ENCODE measurements at regions not wholly inside any gene's neighbourhood (a gene's known extent, or its start where the extent isn't known, plus 50 kb on each side); places are given as distances from the start of the nearest gene placed in this dataset.
"Not testable (repeated sequence)": the region's sequence is repeated elsewhere in the genome, so short reads cannot be mapped to it uniquely, and the experiment has no call there.

DNA sequence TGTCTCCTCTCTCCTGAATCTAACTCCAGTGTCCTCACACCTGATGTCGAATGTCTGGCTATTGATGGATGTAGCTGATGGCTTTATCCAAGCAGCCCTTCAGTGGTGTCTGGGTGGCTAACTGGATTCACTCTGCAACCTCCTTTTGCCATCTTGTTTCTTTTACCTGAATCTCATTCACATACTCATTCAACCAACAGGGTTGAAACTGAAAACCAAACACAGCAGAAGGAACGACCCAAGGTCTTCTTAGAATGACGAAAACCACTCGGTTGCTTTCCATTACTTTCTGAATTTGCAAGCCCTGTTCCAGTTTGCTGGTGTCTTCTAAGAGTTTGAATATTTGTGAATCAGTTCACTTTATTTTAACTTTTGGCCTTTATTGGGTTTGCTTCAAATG, 424.3 kb upstream of the CXADR start:
- no peaks in the 10 kb centered on the region for H3K27me3 ChIP-seq (ENCODE audit: control insufficient read depth, insufficient read depth, low read length, poor library complexity, severe bottlenecking)
- no peaks in the 10 kb centered on the region for H3K36me3 ChIP-seq (ENCODE audit: control insufficient read depth, insufficient read depth, low read length)
- no peaks in the 10 kb centered on the region for H3K4me1 ChIP-seq (ENCODE audit: control insufficient read depth, insufficient read depth, low read length)
- H3K4me3 ChIP-seq (ENCODE audit: insufficient read depth, low read depth, low read length), result no peak overlapping the region
- WGBS, 2 experiments, result 97 to 98% methylated on average over 4 of the region's 4 CpGs
- H3K27ac ChIP-seq (ENCODE audit: insufficient read depth, low read depth, low read length, poor library complexity, severe bottlenecking), result no peak overlapping the region
- no peaks in the 10 kb centered on the region for H3K9me3 ChIP-seq (ENCODE audit: control insufficient read depth, low read length)

DNA sequence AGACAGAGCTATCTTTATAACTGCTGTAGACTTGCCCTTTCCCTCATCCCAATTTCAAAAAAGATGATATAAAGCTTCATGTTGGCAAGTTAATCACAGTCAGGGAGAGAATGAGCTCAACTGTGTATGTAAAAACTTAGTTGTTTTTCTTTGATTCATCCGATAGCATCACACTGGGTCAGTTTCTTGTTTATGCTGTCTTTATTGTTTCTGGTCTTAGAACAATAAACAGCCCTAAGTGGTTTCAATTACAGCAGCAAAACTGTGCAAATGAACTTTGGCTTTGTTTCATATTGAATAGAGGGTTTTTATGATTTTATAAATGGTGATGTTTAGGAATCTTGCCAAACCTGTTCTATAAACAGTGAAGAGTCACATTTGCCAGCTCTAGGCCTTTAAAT, 423.8 kb upstream of the CXADR start:
- no peaks in the 10 kb centered on the region for H3K36me3 ChIP-seq (ENCODE audit: control insufficient read depth, insufficient read depth, low read length)
- H3K27me3 ChIP-seq (ENCODE audit: control insufficient read depth, insufficient read depth, low read length, poor library complexity, severe bottlenecking), result no peaks in the 10 kb centered on the region
- no peaks in the 10 kb centered on the region for H3K4me1 ChIP-seq (ENCODE audit: control insufficient read depth, insufficient read depth, low read length)
- H3K9me3 ChIP-seq (ENCODE audit: control insufficient read depth, low read length), result no peaks in the 10 kb centered on the region
- no peak overlapping the region for H3K4me3 ChIP-seq (ENCODE audit: insufficient read depth, low read depth, low read length)
- no peak overlapping the region for H3K27ac ChIP-seq (ENCODE audit: insufficient read depth, low read depth, low read length, poor library complexity, severe bottlenecking)
- WGBS, 2 experiments, result 88 to 100% methylated on average over 1 of the region's 1 CpG

DNA sequence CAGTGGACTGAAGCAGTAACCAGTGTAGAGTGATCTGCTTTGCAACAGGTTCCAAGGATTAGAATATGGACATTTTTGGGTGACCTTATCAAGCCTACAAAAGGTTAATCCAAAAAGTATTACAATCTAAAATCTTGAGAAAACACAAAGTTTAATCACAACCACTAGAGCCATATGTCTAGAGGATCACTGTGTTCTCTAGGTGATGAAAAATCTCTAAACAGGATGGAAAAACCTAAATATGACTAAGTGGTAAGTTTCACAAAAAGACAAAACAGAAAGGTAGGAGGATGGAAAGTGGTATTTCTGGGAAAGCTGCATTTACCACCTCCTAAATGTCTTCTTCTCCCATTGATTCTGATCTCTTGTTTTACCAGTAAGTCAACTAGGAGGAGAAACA, 411.1 kb upstream of the CXADR start:
- Histone ChIP-seq H3K27me3 (ENCODE audit: control insufficient read depth, insufficient read depth, low read length, poor library complexity, severe bottlenecking) (no peaks in the 10 kb centered on the region), H3K27ac (ENCODE audit: insufficient read depth, low read depth, low read length, poor library complexity, severe bottlenecking) (no peak overlapping the region), H3K4me3 (ENCODE audit: insufficient read depth, low read depth, low read length) (no peak overlapping the region), H3K9me3 (ENCODE audit: control insufficient read depth, low read length) (no peaks in the 10 kb centered on the region), H3K4me1 (ENCODE audit: control insufficient read depth, insufficient read depth, low read length) (no peaks in the 10 kb centered on the region), H3K36me3 (ENCODE audit: control insufficient read depth, insufficient read depth, low read length) (no peaks in the 10 kb centered on the region)

DNA sequence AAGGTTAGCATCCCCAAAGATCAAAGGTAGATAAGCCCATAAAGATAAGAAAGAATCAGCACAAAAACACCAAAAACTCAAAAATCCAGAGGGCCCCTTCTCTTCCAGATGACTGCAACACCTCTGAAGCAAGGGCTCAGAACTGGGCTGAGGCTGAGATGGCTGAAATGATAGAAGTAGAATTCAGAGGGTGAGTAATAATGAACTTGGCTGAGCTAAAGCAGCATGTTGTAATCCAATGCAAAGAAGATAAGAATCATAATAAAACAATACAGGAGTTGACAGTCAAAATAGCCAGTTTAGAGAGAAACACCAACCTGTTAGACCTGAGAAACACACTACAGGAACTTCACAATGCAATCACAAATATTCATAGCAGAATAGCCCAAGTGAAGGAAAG, 406.9 kb upstream of the CXADR start:
- H3K4me1 ChIP-seq (ENCODE audit: control insufficient read depth, insufficient read depth, low read length), result no peaks in the 10 kb centered on the region
- no peaks in the 10 kb centered on the region for H3K27me3 ChIP-seq (ENCODE audit: control insufficient read depth, insufficient read depth, low read length, poor library complexity, severe bottlenecking)
- no peak overlapping the region for H3K4me3 ChIP-seq (ENCODE audit: insufficient read depth, low read depth, low read length)
- H3K27ac ChIP-seq (ENCODE audit: insufficient read depth, low read depth, low read length, poor library complexity, severe bottlenecking), result no peak overlapping the region
- no peaks in the 10 kb centered on the region for H3K36me3 ChIP-seq (ENCODE audit: control insufficient read depth, insufficient read depth, low read length)
- no peaks in the 10 kb centered on the region for H3K9me3 ChIP-seq (ENCODE audit: control insufficient read depth, low read length)

DNA sequence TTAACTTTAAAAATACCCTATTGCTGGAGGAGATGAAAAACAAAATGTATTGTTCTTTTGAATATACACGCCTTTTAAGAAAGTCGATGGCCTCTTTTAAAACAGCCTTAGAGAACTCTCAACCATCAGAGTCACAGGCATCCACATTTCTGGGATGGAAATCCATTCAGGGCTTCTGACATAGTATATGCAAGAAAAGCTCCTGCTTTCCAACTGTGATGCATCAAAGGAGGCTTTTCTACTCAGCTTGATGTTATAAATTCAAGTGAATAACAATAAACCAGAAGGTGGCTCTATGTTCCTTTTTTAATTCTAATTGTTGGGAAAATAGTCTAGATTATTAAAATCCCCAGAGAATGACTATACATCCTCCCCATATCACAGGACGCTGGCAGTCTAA, 398.8 kb upstream of the CXADR start:
- no peaks in the 10 kb centered on the region for H3K9me3 ChIP-seq (ENCODE audit: control insufficient read depth, low read length)
- 16 to 25% methylated on average over 2 of the region's 3 CpGs for WGBS, 2 experiments
- no peak overlapping the region for H3K4me3 ChIP-seq (ENCODE audit: insufficient read depth, low read depth, low read length)
- no peak overlapping the region for H3K27ac ChIP-seq (ENCODE audit: insufficient read depth, low read depth, low read length, poor library complexity, severe bottlenecking)
- no peaks in the 10 kb centered on the region for H3K36me3 ChIP-seq (ENCODE audit: control insufficient read depth, insufficient read depth, low read length)
- no peaks in the 10 kb centered on the region for H3K27me3 ChIP-seq (ENCODE audit: control insufficient read depth, insufficient read depth, low read length, poor library complexity, severe bottlenecking)
- H3K4me1 ChIP-seq (ENCODE audit: control insufficient read depth, insufficient read depth, low read length), result no peaks in the 10 kb centered on the region

DNA sequence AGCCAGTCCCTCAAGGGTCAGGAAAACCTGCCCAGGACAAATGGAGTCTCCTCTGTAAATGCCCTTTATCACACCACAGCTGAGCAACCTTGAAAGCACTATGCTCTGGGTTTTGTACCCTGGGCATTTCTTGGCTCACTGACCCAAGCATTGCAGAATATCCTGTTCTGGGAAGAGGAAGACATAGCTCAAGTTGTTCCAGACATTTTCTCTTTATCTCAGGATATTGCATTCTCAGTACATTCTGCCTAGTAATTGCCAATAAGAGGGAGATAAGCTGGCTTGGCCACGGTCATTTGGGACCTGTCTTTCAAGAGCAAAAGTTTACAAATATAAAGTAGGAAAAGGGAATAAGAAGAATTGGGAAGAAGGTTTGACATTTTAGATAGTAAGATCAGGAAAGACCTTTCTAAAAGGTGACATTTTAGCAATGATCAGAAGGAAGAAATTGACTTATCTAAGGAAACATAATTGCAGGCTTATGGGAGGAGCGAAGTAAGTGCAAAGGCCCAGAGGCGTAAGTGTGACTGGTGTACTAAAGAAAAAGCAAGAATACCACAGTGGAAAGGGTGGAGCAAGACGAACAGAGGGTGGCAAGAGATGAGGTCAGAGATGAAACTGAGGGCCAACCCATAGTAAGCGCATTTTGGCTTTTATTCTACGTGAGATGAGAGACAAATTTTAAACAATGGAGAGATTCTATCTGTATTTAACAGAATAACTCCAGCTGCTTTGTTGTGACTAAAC, 394.0 kb upstream of the CXADR start:
- no peaks in the 10 kb centered on the region for H3K36me3 ChIP-seq (ENCODE audit: control insufficient read depth, insufficient read depth, low read length)
- no peak overlapping the region for H3K27ac ChIP-seq (ENCODE audit: insufficient read depth, low read depth, low read length, poor library complexity, severe bottlenecking)
- no peaks in the 10 kb centered on the region for H3K9me3 ChIP-seq (ENCODE audit: control insufficient read depth, low read length)
- no peaks in the 10 kb centered on the region for H3K27me3 ChIP-seq (ENCODE audit: control insufficient read depth, insufficient read depth, low read length, poor library complexity, severe bottlenecking)
- H3K4me1 ChIP-seq (ENCODE audit: control insufficient read depth, insufficient read depth, low read length), result no peaks in the 10 kb centered on the region
- no peak overlapping the region for H3K4me3 ChIP-seq (ENCODE audit: insufficient read depth, low read depth, low read length)
- WGBS, 2 experiments, result 94% methylated on average over 6 of the region's 6 CpGs

DNA sequence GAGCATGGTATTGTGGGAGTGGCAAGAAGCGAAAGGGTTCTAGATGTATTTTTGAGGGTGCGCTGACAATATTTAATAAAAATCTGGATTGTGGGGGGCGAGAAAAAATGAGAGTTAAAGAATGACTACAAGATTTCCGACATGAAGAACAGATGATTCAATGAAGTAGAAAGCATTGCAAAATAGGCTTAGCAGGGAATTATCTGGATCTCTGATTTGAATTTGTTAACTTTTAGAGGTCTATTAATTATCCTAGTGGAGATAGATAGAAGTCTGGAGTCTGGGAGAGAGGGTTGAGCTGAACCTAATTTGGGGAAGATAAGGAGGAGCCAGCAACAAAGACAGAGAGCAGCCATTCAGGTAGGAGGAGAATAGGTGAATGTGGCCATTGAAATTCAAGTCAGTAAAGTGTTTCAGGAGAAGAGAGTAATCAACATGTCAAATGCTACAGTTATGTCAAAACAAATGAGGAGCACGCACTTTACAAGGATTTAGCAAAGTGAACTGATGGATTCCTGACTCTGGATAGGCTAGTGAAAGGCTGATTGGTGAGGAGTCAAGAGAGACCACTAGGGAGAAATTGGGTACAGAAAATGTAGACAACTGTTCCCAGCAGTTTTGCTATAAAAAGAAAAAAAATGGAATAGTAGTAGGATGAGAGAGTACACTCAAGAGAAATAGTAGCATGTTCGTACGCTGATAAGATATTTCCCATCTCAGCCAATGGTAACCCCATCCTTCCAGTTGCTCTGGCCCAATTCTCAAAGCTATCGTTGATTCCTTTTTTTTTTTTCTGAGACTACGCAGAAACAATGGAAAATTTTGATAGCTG, 393.2 kb upstream of the CXADR start:
- H3K36me3 ChIP-seq (ENCODE audit: control insufficient read depth, insufficient read depth, low read length), result no peaks in the 10 kb centered on the region
- WGBS, 2 experiments, result 75 to 82% methylated on average over 8 to 9 of the region's 9 CpGs
- no peaks in the 10 kb centered on the region for H3K27me3 ChIP-seq (ENCODE audit: control insufficient read depth, insufficient read depth, low read length, poor library complexity, severe bottlenecking)
- no peak overlapping the region for H3K27ac ChIP-seq (ENCODE audit: insufficient read depth, low read depth, low read length, poor library complexity, severe bottlenecking)
- H3K4me3 ChIP-seq (ENCODE audit: insufficient read depth, low read depth, low read length), result no peak overlapping the region
- H3K9me3 ChIP-seq (ENCODE audit: control insufficient read depth, low read length), result no peaks in the 10 kb centered on the region
- no peaks in the 10 kb centered on the region for H3K4me1 ChIP-seq (ENCODE audit: control insufficient read depth, insufficient read depth, low read length)

DNA sequence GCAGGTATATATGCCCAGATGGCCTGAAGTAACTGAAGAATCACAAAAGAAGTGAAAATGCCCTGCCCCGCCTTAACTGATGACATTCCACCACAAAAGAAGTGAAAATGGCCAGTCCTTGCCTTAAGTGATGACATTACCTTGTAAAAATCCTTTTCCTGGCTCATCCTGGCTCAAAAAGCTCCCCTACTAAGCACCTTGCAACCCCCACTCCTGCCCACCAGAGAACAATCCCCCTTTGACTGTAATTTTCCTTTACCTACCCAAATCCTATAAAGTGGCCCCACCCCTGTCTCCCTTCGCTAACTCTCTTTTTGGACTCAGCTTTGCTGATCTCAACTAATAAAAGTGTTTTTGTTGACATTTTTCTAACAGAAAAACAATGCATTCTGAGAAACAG, 385.4 kb upstream of the CXADR start:
- not testable (repeated sequence) for H3K4me3 ChIP-seq (ENCODE audit: insufficient read depth, low read depth, low read length); H3K36me3 ChIP-seq (ENCODE audit: control insufficient read depth, insufficient read depth, low read length); H3K27me3 ChIP-seq (ENCODE audit: control insufficient read depth, insufficient read depth, low read length, poor library complexity, severe bottlenecking); H3K9me3 ChIP-seq (ENCODE audit: control insufficient read depth, low read length); H3K4me1 ChIP-seq (ENCODE audit: control insufficient read depth, insufficient read depth, low read length); H3K27ac ChIP-seq (ENCODE audit: insufficient read depth, low read depth, low read length, poor library complexity, severe bottlenecking)
- WGBS, 2 experiments, result 43 to 50% methylated on average over 2 of the region's 2 CpGs

DNA sequence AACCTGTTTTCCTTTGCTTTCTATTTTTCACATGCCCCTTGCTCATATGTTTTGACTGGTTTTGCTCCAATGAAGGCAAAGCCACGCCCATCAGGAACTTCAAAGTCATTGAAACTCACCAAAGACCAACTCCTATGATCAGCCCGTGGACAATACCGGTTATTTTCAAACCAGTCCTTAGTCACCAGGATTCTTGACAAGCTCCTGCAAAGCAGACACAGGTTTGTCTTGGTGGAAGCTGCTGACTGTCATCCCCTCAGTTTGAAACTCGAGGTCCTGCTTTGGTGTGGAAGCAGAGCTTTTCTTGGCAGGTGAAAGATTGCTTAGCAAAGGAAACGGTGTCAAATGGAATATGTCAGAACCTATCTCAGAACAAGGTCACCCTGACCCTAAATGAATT, 384.7 kb upstream of the CXADR start:
- no peaks in the 10 kb centered on the region for H3K36me3 ChIP-seq (ENCODE audit: control insufficient read depth, insufficient read depth, low read length)
- no peaks in the 10 kb centered on the region for H3K27me3 ChIP-seq (ENCODE audit: control insufficient read depth, insufficient read depth, low read length, poor library complexity, severe bottlenecking)
- H3K9me3 ChIP-seq (ENCODE audit: control insufficient read depth, low read length), result no peaks in the 10 kb centered on the region
- H3K4me3 ChIP-seq (ENCODE audit: insufficient read depth, low read depth, low read length), result no peak overlapping the region
- WGBS, 2 experiments, result 77 to 87% methylated on average over 5 of the region's 5 CpGs
- H3K4me1 ChIP-seq (ENCODE audit: control insufficient read depth, insufficient read depth, low read length), result peaks cover 3% of the 10 kb centered on the region
- H3K27ac ChIP-seq (ENCODE audit: insufficient read depth, low read depth, low read length, poor library complexity, severe bottlenecking), result no peak overlapping the region

DNA sequence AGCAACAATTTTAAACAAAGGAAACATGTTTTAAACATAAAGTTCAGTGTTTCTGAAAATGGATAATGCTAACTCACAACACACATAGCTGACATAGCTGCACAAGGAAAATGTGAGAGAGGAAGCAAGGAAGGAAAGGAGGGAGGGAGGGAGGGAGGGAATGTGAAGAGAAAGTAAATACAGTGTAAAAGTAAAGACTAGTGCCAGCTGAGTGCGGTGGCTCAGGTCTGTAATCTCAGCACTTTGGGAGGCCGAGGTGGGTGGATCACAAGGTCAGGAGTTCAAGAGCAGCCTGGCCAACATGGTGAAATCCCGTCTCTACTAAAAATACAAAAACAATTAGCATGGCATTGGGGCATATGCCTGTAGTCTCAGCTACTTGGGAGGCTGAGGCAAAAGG, 373.7 kb upstream of the CXADR start:
- H3K4me3 ChIP-seq (ENCODE audit: insufficient read depth, low read depth, low read length); H3K9me3 ChIP-seq (ENCODE audit: control insufficient read depth, low read length); H3K36me3 ChIP-seq (ENCODE audit: control insufficient read depth, insufficient read depth, low read length); H3K4me1 ChIP-seq (ENCODE audit: control insufficient read depth, insufficient read depth, low read length); H3K27me3 ChIP-seq (ENCODE audit: control insufficient read depth, insufficient read depth, low read length, poor library complexity, severe bottlenecking); H3K27ac ChIP-seq (ENCODE audit: insufficient read depth, low read depth, low read length, poor library complexity, severe bottlenecking): not testable (repeated sequence)
- 84 to 86% methylated on average over 3 of the region's 3 CpGs for WGBS, 2 experiments

Measured in ectodermal cell (in vitro differentiated cells).